ENCODE measurements at regions not wholly inside any gene's neighbourhood (a gene's known extent, or its start where the extent isn't known, plus 50 kb on each side); places are given as distances from the start of the nearest gene placed in this dataset.

GRCh38 chr4:180217070-180217469, 2026.1 kb upstream of the TENM3 start:
- TF ChIP-seq ZNF274 (IDR thresholded peaks at IDR 0.05; ENCODE audit: low read depth, low read length) (no peak), SUZ12 (IDR thresholded peaks at IDR 0.05; ENCODE audit: extremely low read depth, insufficient read depth, insufficient read length) (no peak), YY1 (IDR thresholded peaks at IDR 0.05; ENCODE audit: insufficient read depth, insufficient read length) (no peak)

All from NT2/D1 (cell line).